Gastroesophageal sphincter (tissue), 3 donors: ENCODE measurements at regions not wholly inside any gene's neighbourhood (a gene's known extent, or its start where the extent isn't known, plus 50 kb on each side); places are given as distances from the start of the nearest gene placed in this dataset.

Experiments used
- EP300 ChIP-seq: sonication (generic); formaldehyde crosslinking; IDR thresholded peaks from one replicate; pipeline ENCODE4 v1.6.1; 2017; ENCODE audit warnings: antibody characterized with exemption, mild to moderate bottlenecking
- POLR2A ChIP-seq, 2 donors: fragments of 450-650 bp; IDR thresholded peaks; one replicate each; pipeline ENCODE4 v1.6.1; 2017; ENCODE audit warnings: antibody characterized with exemption in 2 of 2, mild to moderate bottlenecking in 2 of 2, moderate library complexity in 1 of 2
- POLR2AphosphoS5 ChIP-seq: sonication (generic); formaldehyde crosslinking; IDR thresholded peaks from one replicate; pipeline ENCODE4 v1.6.1; 2017; ENCODE audit warnings: antibody characterized with exemption
- TF ChIP-seq, protein P1 (sequence below), 4 experiments: fragments of 200-600 bp in 2 of 4; fragments of 450-650 bp in 2 of 4; sonication (generic) in 1 of 4; IDR thresholded peaks; one replicate each; pipeline ENCODE4 v1.5.1; 2017 to 2019; ENCODE audit warnings: antibody characterized with exemption in 4 of 4, mild to moderate bottlenecking in 2 of 4, moderate library complexity in 2 of 4

- TF ChIP-seq EP300 (no peak), POLR2AphosphoS5 (peak; percentile 94), POLR2A (IDR thresholded peaks at IDR 0.05) (peak; percentile 54 to 75)
- TF ChIP-seq, protein P1, sequence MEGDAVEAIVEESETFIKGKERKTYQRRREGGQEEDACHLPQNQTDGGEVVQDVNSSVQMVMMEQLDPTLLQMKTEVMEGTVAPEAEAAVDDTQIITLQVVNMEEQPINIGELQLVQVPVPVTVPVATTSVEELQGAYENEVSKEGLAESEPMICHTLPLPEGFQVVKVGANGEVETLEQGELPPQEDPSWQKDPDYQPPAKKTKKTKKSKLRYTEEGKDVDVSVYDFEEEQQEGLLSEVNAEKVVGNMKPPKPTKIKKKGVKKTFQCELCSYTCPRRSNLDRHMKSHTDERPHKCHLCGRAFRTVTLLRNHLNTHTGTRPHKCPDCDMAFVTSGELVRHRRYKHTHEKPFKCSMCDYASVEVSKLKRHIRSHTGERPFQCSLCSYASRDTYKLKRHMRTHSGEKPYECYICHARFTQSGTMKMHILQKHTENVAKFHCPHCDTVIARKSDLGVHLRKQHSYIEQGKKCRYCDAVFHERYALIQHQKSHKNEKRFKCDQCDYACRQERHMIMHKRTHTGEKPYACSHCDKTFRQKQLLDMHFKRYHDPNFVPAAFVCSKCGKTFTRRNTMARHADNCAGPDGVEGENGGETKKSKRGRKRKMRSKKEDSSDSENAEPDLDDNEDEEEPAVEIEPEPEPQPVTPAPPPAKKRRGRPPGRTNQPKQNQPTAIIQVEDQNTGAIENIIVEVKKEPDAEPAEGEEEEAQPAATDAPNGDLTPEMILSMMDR (IDR thresholded peaks at IDR 0.05), result peak in 1 of 4 experiments; percentile 15
These were observed 311.4 kb downstream of the SEC14L1 start for GRCh38 chr17:77451894-77452852.
